WTC11 (cell line): ENCODE measurements at regions not wholly inside any gene's neighbourhood (a gene's known extent, or its start where the extent isn't known, plus 50 kb on each side); places are given as distances from the start of the nearest gene placed in this dataset.
A peak's percentile ranks its signal among the peaks of the same experiment; 100 is the strongest.

ENCODE experiments used
- ATAC-seq: fragments of 200-7000 bp; cut with Tn5 transposase; 2 replicates; pipeline ENCODE4 v1.10.0; 2021; ENCODE audit warnings: mild to moderate bottlenecking, moderate library complexity
- CTCF ChIA-PET: fragments of 300-600 bp; sonication (Branson Sonifier 250); formaldehyde crosslinking; loops from one replicate; lab custom pipeline; 2021; ENCODE audit warnings: antibody characterized with exemption; lab: Charles Lee
- POLR2A ChIA-PET: fragments of 350-600 bp; sonication (Branson Sonifier 250); formaldehyde crosslinking; loops from one replicate; lab custom pipeline; 2021; ENCODE audit warnings: antibody characterized with exemption; lab: Charles Lee
- DNase-seq: peaks from one replicate; pipeline ENCODE4 v3.0.0; 2021; ENCODE audit warnings: low spot score
- H3K27ac Mint-ChIP-seq: 2 replicates; pipeline ENCODE4 v1.8.0; 2021; ENCODE audit warnings: mixed read lengths
- H3K27me3 Mint-ChIP-seq: 2 replicates; pipeline ENCODE4 v1.8.0; 2021; ENCODE audit warnings: low read depth, mild to moderate bottlenecking, moderate library complexity, mixed read lengths
- H3K36me3 Mint-ChIP-seq: 2 replicates; pipeline ENCODE4 v1.8.0; 2021; ENCODE audit warnings: mixed read lengths
- H3K4me1 Mint-ChIP-seq: 2 replicates; pipeline ENCODE4 v1.8.0; 2022; ENCODE audit warnings: mixed read lengths
- H3K4me3 Mint-ChIP-seq: 2 replicates; pipeline ENCODE4 v1.8.0; 2021; ENCODE audit warnings: mild to moderate bottlenecking, moderate library complexity, mixed read lengths
- H3K9me3 Mint-ChIP-seq: 2 replicates; pipeline ENCODE4 v1.8.0; 2021; ENCODE audit warnings: mixed read lengths
- ATF2 ChIP-seq: sonication (generic); formaldehyde crosslinking; IDR thresholded peaks from 2 replicates; pipeline ENCODE4 v1.8.1; 2022; ENCODE audit warnings: low read depth, missing genetic modification reagents, borderline replicate concordance
- ERG ChIP-seq: fragments of 250-450 bp; sonication (Bioruptor Pico); IDR thresholded peaks from 2 replicates; pipeline ENCODE4 v1.8.0; 2021; ENCODE audit warnings: mild to moderate bottlenecking
- ETV6 ChIP-seq: sonication (generic); formaldehyde crosslinking; IDR thresholded peaks from 2 replicates; pipeline ENCODE4 v1.8.1; 2022; ENCODE audit warnings: mild to moderate bottlenecking, missing genetic modification reagents
- FOXK1 ChIP-seq: sonication (generic); formaldehyde crosslinking; IDR thresholded peaks from 2 replicates; pipeline ENCODE4 v1.8.0; 2022; ENCODE audit warnings: mild to moderate bottlenecking, moderate library complexity, missing genetic modification reagents
- GTF2I ChIP-seq: fragments of 250-450 bp; sonication (Bioruptor Pico); conservative IDR thresholded peaks from 2 replicates; pipeline ENCODE4 v1.4.0; 2021; ENCODE audit warnings: mild to moderate bottlenecking
- IRF1 ChIP-seq: sonication (generic); formaldehyde crosslinking; IDR thresholded peaks from 2 replicates; pipeline ENCODE4 v1.8.0; 2023; ENCODE audit warnings: missing genetic modification reagents
- IRF2 ChIP-seq: sonication (generic); formaldehyde crosslinking; IDR thresholded peaks from 2 replicates; pipeline ENCODE4 v1.8.0; 2022; ENCODE audit warnings: low read depth, missing genetic modification reagents, borderline replicate concordance
- PREB ChIP-seq: sonication (generic); formaldehyde crosslinking; IDR thresholded peaks from 2 replicates; pipeline ENCODE4 v1.8.1; 2022; ENCODE audit warnings: mild to moderate bottlenecking, missing genetic modification reagents, moderate library complexity, borderline replicate concordance
- PRRX2 ChIP-seq: fragments of 250-450 bp; sonication (Bioruptor Pico); IDR thresholded peaks from 2 replicates; pipeline ENCODE4 v1.8.0; 2021; ENCODE audit warnings: mild to moderate bottlenecking
- RORB ChIP-seq: fragments of 250-450 bp; sonication (Bioruptor Pico); IDR thresholded peaks from 2 replicates; pipeline ENCODE4 v1.9.0; 2021; ENCODE audit warnings: mild to moderate bottlenecking
- SMAD3 ChIP-seq: sonication (generic); formaldehyde crosslinking; IDR thresholded peaks from 2 replicates; pipeline ENCODE4 v1.8.0; 2022; ENCODE audit warnings: missing genetic modification reagents, mild to moderate bottlenecking, borderline replicate concordance
- SOX15 ChIP-seq: fragments of 250-450 bp; sonication (Bioruptor Pico); IDR thresholded peaks from 2 replicates; pipeline ENCODE4 v1.9.0; 2021; ENCODE audit warnings: mild to moderate bottlenecking
- SP1 ChIP-seq: sonication (generic); formaldehyde crosslinking; conservative IDR thresholded peaks from 2 replicates; pipeline ENCODE4 v1.8.1; 2022; ENCODE audit warnings: missing genetic modification reagents
- TEAD1 ChIP-seq: sonication (generic); formaldehyde crosslinking; IDR thresholded peaks from 2 replicates; pipeline ENCODE4 v1.8.0; 2022; ENCODE audit warnings: mild to moderate bottlenecking, missing genetic modification reagents
- ZBTB21 ChIP-seq: sonication (generic); formaldehyde crosslinking; IDR thresholded peaks from 2 replicates; pipeline ENCODE4 v1.8.1; 2023; ENCODE audit warnings: mild to moderate bottlenecking, missing genetic modification reagents, borderline replicate concordance
- ZNF232 ChIP-seq: sonication (generic); formaldehyde crosslinking; IDR thresholded peaks from 2 replicates; pipeline ENCODE4 v1.8.0; 2022; ENCODE audit warnings: mild to moderate bottlenecking, missing genetic modification reagents
- ZNF512 ChIP-seq: sonication (generic); formaldehyde crosslinking; IDR thresholded peaks from 2 replicates; pipeline ENCODE4 v1.8.1; 2022; ENCODE audit warnings: missing genetic modification reagents, borderline replicate concordance
- TF ChIP-seq, protein P1 (sequence below): sonication (generic); formaldehyde crosslinking; IDR thresholded peaks from 2 replicates; pipeline ENCODE4 v1.8.0; 2022; ENCODE audit warnings: mild to moderate bottlenecking, missing genetic modification reagents
- TF ChIP-seq, protein P2 (sequence below): sonication (generic); formaldehyde crosslinking; IDR thresholded peaks from 2 replicates; pipeline ENCODE4 v1.8.1; 2023; ENCODE audit warnings: mild to moderate bottlenecking, missing genetic modification reagents, moderate library complexity
- TF ChIP-seq, protein P3 (sequence below): sonication (generic); formaldehyde crosslinking; IDR thresholded peaks from 2 replicates; pipeline ENCODE4 v1.8.1; 2022; ENCODE audit warnings: mild to moderate bottlenecking, moderate library complexity, missing genetic modification reagents

DNA sequence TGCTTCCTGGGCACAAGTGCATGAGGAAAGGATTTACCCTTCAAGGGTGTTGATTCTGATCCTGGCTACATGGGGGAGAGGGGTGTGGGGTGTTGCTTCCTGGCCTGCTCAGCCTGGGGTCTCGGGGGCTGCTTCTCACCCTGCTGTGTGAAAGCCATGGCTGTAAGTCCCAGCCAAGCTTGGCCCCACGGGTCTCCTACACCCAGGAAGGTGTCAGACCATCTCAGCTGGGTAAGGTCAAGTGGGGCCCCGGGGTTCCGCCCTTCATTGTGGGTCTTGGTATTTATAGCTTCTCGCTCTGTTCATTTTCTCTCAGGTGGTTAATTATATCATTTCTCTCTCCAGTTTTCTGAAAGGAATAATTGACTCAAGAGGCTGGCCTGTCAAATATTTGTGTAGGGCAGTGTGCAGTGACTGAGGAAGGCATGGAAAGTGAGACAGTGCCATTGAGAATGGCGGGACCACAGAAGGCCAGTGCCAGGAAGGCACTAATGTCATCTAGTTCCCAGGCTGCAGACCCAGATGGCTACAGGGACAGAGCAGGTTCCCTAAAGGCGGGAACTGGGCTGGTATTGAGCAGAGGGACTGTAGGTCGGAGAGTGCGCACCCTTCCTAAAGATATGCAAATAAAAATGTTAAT, 126.0 kb downstream of the FOXD1 start (continued):
- no peak for TF ChIP-seq PREB (CRISPR knock-in tag)

DNA sequence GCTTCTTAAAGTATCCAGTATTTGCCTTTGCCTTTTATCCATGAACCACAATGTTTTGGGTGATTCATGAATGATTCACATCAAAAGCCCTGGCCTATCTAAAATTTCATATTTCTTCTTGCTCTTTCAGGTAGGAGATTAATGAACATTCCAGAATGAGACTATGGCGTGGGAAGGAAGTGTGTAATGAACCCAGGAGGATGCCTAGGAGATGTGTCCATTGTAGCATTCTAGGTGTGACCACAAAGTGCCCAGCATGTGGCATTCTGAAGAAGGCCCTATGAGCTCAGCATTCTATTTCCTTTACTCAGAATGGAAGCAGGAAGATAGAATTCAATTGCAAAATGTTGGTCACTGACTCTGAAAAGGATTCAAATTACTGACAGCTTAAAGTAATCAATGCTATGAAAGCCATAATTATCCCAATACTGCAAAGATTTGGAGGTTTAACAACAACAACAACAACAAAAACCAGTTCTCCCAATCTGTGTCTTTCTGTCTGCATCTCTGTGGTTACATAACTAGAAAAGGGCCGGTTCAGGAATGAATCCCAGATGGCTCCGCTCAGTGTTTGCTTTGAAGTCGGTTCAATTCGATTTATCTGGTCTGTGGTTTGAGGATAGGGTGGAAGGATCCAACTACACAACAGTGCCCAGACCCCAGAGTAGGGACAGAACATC, 126.7 kb downstream of the FOXD1 start:
- DNase-seq (no peak), ATAC-seq (peak; percentile 64)
- no peak overlapping the region for H3K4me3 Mint-ChIP-seq
- H3K27me3 Mint-ChIP-seq, result no peaks in the 10 kb centered on the region
- ChIA-PET CTCF (interaction anchor here (1.1 to 2.1 kb wide), 2 partner anchors 18 to 106 kb away, joined by 7 to 17 read pairs; no protein-coding TSS in a partner anchor), POLR2A (interaction anchor here (0.6 kb wide), 1 partner anchor 10 kb away, joined by 4 read pairs; no protein-coding TSS in a partner anchor)
- peak overlapping the region; percentile 40 for H3K27ac Mint-ChIP-seq
- H3K9me3 Mint-ChIP-seq, result peaks cover 17% of the 10 kb centered on the region
- H3K4me1 Mint-ChIP-seq, result peaks cover 27% of the 10 kb centered on the region
- TF ChIP-seq TEAD1 (CRISPR knock-in tag), result peak; percentile 13; the same call in 1 of the 2 replicates
- TF ChIP-seq ETV6 (CRISPR knock-in tag), result peak; percentile 48; the same call in 1 of the 2 replicates
- no peak for TF ChIP-seq ATF2 (CRISPR knock-in tag)
- H3K36me3 Mint-ChIP-seq, result no peaks in the 10 kb centered on the region

DNA sequence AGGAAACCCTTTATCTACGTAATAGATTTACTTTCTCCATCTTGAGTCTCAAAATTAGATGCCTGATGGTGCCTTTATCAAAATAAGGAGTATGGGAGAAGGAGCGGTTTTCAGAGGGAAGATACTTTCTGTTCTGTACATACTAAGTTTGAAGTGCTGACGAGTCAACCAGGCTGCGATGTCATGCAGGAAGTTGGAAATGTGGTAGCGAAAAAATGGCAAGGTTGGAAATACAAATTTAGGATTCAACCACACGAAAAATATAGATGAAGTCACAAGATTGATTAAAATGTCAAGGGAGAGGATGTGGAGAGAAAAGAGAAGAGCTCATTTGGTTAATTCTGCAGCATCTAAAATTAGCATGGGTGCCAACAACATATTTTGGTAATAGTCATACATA, 129.5 kb downstream of the FOXD1 start:
- TF ChIP-seq PRRX2 (CRISPR knock-in tag) (no peak), ZNF232 (CRISPR knock-in tag) (no peak), SOX15 (CRISPR knock-in tag) (no peak), ERG (CRISPR knock-in tag) (no peak), TEAD1 (CRISPR knock-in tag) (no peak), FOXK1 (CRISPR knock-in tag) (no peak), IRF2 (no peak), ZNF512 (CRISPR knock-in tag) (no peak), IRF1 (CRISPR knock-in tag) (no peak), RORB (CRISPR knock-in tag) (no peak), SP1 (CRISPR knock-in tag) (no peak), GTF2I (CRISPR knock-in tag) (no peak), ZBTB21 (no peak), SMAD3 (no peak)
- TF ChIP-seq, protein P1, sequence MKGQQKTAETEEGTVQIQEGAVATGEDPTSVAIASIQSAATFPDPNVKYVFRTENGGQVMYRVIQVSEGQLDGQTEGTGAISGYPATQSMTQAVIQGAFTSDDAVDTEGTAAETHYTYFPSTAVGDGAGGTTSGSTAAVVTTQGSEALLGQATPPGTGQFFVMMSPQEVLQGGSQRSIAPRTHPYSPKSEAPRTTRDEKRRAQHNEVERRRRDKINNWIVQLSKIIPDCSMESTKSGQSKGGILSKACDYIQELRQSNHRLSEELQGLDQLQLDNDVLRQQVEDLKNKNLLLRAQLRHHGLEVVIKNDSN (CRISPR knock-in tag), result no peak
- TF ChIP-seq, protein P2, sequence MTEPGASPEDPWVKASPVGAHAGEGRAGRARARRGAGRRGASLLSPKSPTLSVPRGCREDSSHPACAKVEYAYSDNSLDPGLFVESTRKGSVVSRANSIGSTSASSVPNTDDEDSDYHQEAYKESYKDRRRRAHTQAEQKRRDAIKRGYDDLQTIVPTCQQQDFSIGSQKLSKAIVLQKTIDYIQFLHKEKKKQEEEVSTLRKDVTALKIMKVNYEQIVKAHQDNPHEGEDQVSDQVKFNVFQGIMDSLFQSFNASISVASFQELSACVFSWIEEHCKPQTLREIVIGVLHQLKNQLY (CRISPR knock-in tag), result no peak
- TF ChIP-seq, protein P3, sequence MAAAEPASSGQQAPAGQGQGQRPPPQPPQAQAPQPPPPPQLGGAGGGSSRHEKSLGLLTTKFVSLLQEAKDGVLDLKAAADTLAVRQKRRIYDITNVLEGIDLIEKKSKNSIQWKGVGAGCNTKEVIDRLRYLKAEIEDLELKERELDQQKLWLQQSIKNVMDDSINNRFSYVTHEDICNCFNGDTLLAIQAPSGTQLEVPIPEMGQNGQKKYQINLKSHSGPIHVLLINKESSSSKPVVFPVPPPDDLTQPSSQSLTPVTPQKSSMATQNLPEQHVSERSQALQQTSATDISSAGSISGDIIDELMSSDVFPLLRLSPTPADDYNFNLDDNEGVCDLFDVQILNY (CRISPR knock-in tag), result no peak
- no peak for ATAC-seq
- Mint-ChIP-seq H3K36me3 (no peaks in the 10 kb centered on the region), H3K27me3 (peaks cover 10% of the 10 kb centered on the region), H3K4me3 (no peak overlapping the region), H3K9me3 (peaks cover 7% of the 10 kb centered on the region), H3K4me1 (peaks cover 19% of the 10 kb centered on the region), H3K27ac (no peak overlapping the region)
- ChIA-PET CTCF (no interaction called here), POLR2A (no interaction called here)
- no peak for DNase-seq
